Activated B cell treated with CpG ODN at 0.5 μM for 24 hours (primary cell): ENCODE measurements at regions not wholly inside any gene's neighbourhood (a gene's known extent, or its start where the extent isn't known, plus 50 kb on each side); places are given as distances from the start of the nearest gene placed in this dataset.

Experiments used
- ATAC-seq: fragments of 200-7000 bp; cut with Tn5 transposase; one replicate; pipeline ENCODE4 v1.10.0; 2021; ENCODE audit warnings: low read depth, mild to moderate bottlenecking, moderate library complexity
- CTCF ChIA-PET: fragments of 350-600 bp; sonication (Branson Sonifier 250); formaldehyde crosslinking; loops from one replicate; lab custom pipeline; 2021; ENCODE audit warnings: antibody characterized with exemption; lab: Charles Lee
- POLR2A ChIA-PET: fragments of 350-600 bp; sonication (Branson Sonifier 250); formaldehyde crosslinking; loops from one replicate; lab custom pipeline; 2021; ENCODE audit warnings: antibody characterized with exemption; lab: Charles Lee
- DNase-seq: peaks from one replicate; pipeline ENCODE4 v3.0.0; 2022
- H3K27ac Mint-ChIP-seq: one replicate; pipeline ENCODE4 v1.8.0; 2020; ENCODE audit warnings: mixed read lengths
- H3K27me3 Mint-ChIP-seq: one replicate; pipeline ENCODE4 v1.8.0; 2021; ENCODE audit warnings: mixed read lengths
- H3K36me3 Mint-ChIP-seq: one replicate; pipeline ENCODE4 v1.8.0; 2021; ENCODE audit warnings: low read depth, mixed read lengths
- H3K4me1 Mint-ChIP-seq: one replicate; pipeline ENCODE4 v1.8.0; 2021; ENCODE audit warnings: mixed read lengths
- H3K4me3 Mint-ChIP-seq: one replicate; pipeline ENCODE4 v1.8.0; 2020; ENCODE audit warnings: mild to moderate bottlenecking, mixed read lengths
- H3K9me3 Mint-ChIP-seq: one replicate; pipeline ENCODE4 v1.8.0; 2020; ENCODE audit warnings: mixed read lengths
- intact Hi-C: fragments of 100-400 bp; cut with micrococcal nuclease; formaldehyde crosslinking; loops from one replicate; pipeline ENCODE4 v1.15.1; 2024
- TF ChIP-seq, protein P1 (sequence below): fragments of 200-600 bp; IDR thresholded peaks from one replicate; pipeline ENCODE4 v1.8.0; 2022; ENCODE audit warnings: antibody characterized with exemption, mild to moderate bottlenecking

DNA sequence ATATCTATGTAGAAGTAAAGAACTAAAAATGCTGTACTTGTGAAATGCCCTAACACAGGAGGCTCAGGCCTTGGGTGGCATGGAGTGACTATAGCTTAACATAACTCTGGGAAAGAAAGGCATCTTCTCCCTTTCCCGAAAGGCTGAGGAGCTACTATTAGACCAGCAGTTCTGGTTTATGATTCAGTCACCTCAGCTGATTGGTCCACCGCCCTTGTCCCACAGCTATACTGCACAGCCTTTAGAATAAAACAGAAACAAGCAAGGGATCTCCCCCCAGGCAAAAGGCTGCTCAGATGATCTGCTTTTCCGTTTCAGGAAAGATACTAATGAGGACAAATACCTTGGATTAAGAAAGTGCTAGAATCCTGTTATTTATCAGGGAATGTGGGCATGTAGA lies 171.3 kb downstream of the SNCA start:
- ChIA-PET CTCF (no interaction called here), POLR2A (no interaction called here)
- H3K27ac Mint-ChIP-seq, result no peak overlapping the region
- peaks cover 1% of the 10 kb centered on the region for H3K27me3 Mint-ChIP-seq
- no peak for DNase-seq
- H3K4me1 Mint-ChIP-seq, result no peaks in the 10 kb centered on the region
- no peaks in the 10 kb centered on the region for H3K9me3 Mint-ChIP-seq
- TF ChIP-seq, protein P1, sequence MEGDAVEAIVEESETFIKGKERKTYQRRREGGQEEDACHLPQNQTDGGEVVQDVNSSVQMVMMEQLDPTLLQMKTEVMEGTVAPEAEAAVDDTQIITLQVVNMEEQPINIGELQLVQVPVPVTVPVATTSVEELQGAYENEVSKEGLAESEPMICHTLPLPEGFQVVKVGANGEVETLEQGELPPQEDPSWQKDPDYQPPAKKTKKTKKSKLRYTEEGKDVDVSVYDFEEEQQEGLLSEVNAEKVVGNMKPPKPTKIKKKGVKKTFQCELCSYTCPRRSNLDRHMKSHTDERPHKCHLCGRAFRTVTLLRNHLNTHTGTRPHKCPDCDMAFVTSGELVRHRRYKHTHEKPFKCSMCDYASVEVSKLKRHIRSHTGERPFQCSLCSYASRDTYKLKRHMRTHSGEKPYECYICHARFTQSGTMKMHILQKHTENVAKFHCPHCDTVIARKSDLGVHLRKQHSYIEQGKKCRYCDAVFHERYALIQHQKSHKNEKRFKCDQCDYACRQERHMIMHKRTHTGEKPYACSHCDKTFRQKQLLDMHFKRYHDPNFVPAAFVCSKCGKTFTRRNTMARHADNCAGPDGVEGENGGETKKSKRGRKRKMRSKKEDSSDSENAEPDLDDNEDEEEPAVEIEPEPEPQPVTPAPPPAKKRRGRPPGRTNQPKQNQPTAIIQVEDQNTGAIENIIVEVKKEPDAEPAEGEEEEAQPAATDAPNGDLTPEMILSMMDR, result no peak
- ATAC-seq, result no peak
- intact Hi-C loops, result no loop called here
- H3K4me3 Mint-ChIP-seq, result no peak overlapping the region
- no peaks in the 10 kb centered on the region for H3K36me3 Mint-ChIP-seq

DNA sequence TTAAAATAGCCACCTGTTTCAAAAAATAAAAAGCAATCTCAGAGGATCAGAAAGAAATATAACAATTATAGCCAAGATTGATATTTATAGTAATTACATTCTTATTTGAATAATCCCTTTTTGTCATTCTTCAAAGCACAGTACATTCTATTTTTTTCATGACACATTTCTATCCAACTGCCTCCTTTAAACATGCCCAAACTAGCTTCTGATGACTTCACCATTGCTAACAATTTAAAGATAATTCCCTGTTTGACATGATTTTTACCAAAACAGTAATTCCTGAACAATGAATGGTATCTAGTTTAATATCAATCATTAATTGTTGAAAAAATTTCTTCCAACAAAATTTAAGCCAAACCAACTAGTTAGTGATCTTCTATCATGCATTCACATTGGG lies 172.4 kb downstream of the SNCA start:
- TF ChIP-seq, protein P1, result no peak
- DNase-seq, result no peak
- Mint-ChIP-seq H3K27me3 (no peaks in the 10 kb centered on the region), H3K36me3 (no peaks in the 10 kb centered on the region), H3K4me1 (no peaks in the 10 kb centered on the region), H3K4me3 (no peak overlapping the region), H3K27ac (no peak overlapping the region), H3K9me3 (no peaks in the 10 kb centered on the region)
- POLR2A ChIA-PET, result no interaction called here
- ATAC-seq, result no peak
- CTCF ChIA-PET, result no interaction called here
- intact Hi-C loops, result no loop called here

GRCh38 chr4:89661173-89661899 lies 175.6 kb downstream of the SNCA start:
- Mint-ChIP-seq H3K4me3 (no peak overlapping the region), H3K27ac (no peak overlapping the region), H3K27me3 (no peaks in the 10 kb centered on the region), H3K4me1 (peaks cover 7% of the 10 kb centered on the region), H3K36me3 (no peaks in the 10 kb centered on the region), H3K9me3 (no peaks in the 10 kb centered on the region)
- POLR2A ChIA-PET, result no interaction called here
- DNase-seq (no peak), ATAC-seq (no peak)
- intact Hi-C loops, result no loop called here
- TF ChIP-seq, protein P1, result no peak
- CTCF ChIA-PET, result no interaction called here

- no peaks in the 10 kb centered on the region for H3K9me3 Mint-ChIP-seq
- CTCF ChIA-PET, result no interaction called here
- no peaks in the 10 kb centered on the region for H3K36me3 Mint-ChIP-seq
- no peak for ATAC-seq
- peaks cover 7% of the 10 kb centered on the region for H3K4me1 Mint-ChIP-seq
- no peak overlapping the region for H3K4me3 Mint-ChIP-seq
- intact Hi-C loops, result no loop called here
- H3K27ac Mint-ChIP-seq, result no peak overlapping the region
- H3K27me3 Mint-ChIP-seq, result peaks cover under 1% of the 10 kb centered on the region
- TF ChIP-seq, protein P1, result no peak
- no peak for DNase-seq
- POLR2A ChIA-PET, result no interaction called here
Measured at GRCh38 chr4:89660444-89661172, 176.4 kb downstream of the SNCA start.

DNA sequence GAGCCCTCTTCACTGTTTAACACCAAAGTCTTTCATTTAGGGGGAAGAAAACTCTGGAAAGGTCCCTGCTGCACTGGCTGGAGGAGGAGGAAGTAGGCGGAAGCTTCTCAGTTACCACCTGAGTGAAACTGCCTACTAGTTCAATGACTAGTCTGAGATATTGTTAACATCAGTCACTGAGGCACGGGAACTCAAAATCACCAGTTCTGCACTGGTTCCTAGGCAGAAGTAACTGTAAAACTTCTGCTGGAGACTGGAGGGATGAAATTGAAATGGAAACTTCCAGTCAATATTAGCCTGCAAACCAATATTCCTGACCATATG lies 178.3 kb downstream of the SNCA start:
- H3K4me1 Mint-ChIP-seq, result peaks cover 7% of the 10 kb centered on the region
- H3K27ac Mint-ChIP-seq, result peak overlapping the region; percentile 51
- CTCF ChIA-PET, result interaction anchor here (1.3 to 1.6 kb wide), 2 partner anchors 13 to 22 kb away, joined by 3 read pairs; no protein-coding TSS in a partner anchor

More for the DNA sequence above, 178.3 kb downstream of the SNCA start:
- DNase-seq (no peak), ATAC-seq (no peak)
- intact Hi-C loops, result loop anchor here (2.0 to 5.0 kb wide), 2 partner anchors 242 to 634 kb away; no protein-coding TSS in a partner anchor
- peaks cover 2% of the 10 kb centered on the region for H3K27me3 Mint-ChIP-seq
- no peaks in the 10 kb centered on the region for H3K9me3 Mint-ChIP-seq
- TF ChIP-seq, protein P1, result no peak
- POLR2A ChIA-PET, result interaction anchor here (0.5 kb wide), 1 partner anchor 36 kb away, joined by 3 read pairs; no protein-coding TSS in a partner anchor
- H3K36me3 Mint-ChIP-seq, result no peaks in the 10 kb centered on the region
- no peak overlapping the region for H3K4me3 Mint-ChIP-seq
